Stimulated activated naive CD4-positive, alpha-beta T cell treated with Interleukin-2 at 50 U/mL for 16 hours (primary cell): ENCODE measurements at regions not wholly inside any gene's neighbourhood (a gene's known extent, or its start where the extent isn't known, plus 50 kb on each side); places are given as distances from the start of the nearest gene placed in this dataset.

Experiments used
- DNase-seq: peaks from one replicate; lab custom pipeline; 2025; lab: John Stamatoyannopoulos, UW

DNA sequence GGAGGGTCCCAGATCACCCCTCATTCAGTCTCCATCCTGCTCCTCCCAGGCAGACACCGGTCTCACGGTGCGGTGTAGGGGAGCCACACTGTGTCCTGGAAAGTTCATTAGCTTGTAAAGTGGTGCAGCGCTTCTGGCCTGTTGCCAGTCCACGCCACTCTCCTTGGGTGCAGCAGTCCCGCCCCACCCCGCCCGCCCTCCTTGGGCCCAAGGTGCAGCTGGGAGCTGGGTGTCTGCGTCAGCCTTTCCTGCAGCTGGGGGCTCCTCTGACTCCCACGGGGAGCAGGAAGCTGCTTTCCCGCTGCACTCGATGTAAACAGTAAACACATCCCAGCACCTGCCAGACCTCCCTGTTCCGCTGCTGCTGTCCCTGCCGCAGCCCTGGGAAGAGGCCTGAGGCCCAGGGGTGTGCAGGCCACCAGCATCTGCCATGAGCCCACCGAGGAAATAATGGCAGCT lies 53.8 kb upstream of the ASB18 start:
- DNase-seq: no peak

DNA sequence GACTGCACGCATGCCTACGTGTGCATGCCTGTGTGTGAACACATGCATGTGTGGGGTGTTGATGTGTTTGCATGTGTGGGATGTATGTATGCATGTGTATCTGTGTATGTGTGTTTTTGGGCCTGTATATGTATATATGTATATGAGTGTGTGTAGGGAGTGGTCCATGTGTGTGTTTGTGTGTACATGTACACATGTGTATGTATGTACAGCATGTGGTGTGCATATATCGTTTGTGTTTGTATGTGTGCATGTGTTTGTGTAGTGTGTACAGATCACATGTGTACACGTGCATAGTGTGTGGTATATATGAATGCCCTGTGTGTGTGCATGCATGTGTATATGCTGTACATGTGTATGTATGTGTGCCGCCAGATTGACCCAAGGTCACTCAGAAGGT lies 54.2 kb upstream of the ASB18 start:
- DNase-seq: no peak

DNA sequence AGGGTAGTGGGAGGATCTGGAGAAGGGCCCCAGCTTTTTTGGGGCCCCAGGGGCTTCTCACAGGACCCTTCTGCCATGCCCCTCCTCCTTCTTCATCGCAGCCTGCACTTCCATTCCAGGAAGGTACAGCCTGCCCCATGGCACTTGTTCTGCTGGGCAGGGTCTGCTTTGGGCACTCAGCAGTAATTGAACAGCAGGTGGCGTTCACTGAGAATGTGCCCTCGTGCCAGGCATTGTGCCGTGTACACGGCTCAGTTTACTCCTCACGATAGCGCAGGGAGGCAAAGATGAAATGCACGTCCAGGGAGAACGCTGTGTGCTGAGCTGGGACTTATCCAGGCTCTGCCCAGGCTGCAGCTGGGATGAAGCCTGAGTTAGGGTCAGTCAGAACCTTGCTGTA lies 54.8 kb upstream of the ASB18 start:
- no peak for DNase-seq

DNA sequence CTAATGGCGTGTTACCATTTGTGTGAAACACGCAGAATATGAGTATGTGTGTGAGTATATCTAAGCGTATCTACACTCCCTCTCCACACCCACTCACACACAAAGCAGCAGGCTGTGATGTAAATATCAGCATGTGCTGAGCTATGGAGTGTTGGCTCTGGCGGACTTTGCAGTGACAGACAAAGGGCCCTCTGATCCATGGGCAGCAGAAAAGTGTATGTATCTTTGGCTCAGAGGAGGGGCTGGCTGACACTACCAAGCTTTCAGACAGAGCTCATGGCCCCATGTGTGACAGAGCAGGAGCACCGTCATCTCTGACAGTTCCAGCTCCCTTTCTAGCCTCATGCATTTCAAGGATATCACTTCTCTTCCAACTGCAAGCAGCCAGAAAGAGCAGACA lies 57.2 kb upstream of the ASB18 start:
- no peak for DNase-seq

DNA sequence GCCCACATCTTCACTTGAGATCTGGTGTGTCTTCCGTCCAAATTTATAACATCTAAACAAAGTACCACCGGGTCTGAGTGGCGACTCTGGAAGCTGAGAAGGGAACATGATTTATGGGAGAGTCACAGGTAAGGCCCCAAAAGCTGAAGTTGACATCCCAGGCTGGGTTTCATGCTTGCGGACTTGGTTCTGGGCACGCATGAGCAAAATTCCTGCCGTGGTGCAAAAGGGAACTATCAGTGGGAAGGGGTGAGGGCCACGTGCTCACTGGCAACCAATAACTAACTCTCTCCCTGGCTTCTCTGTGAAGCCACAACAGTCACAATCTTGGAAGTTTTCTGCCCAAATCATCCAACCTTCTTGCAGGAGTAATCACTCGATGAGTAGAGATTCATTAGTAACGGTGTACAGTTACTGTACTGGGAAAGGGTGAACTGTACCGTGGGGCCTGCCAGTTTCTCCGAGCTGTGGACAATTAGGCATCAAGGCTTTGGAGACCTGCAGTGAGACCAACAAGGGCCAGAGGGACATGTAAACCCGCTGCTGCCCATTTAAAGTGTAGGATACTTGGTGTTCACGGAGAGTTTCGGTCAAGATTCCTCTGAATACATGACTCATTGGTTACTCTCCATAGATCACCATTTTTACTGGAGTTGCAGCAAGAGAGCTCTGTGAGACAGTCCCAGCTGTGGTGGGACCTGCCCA lies 69.4 kb upstream of the ASB18 start:
- no peak for DNase-seq

DNA sequence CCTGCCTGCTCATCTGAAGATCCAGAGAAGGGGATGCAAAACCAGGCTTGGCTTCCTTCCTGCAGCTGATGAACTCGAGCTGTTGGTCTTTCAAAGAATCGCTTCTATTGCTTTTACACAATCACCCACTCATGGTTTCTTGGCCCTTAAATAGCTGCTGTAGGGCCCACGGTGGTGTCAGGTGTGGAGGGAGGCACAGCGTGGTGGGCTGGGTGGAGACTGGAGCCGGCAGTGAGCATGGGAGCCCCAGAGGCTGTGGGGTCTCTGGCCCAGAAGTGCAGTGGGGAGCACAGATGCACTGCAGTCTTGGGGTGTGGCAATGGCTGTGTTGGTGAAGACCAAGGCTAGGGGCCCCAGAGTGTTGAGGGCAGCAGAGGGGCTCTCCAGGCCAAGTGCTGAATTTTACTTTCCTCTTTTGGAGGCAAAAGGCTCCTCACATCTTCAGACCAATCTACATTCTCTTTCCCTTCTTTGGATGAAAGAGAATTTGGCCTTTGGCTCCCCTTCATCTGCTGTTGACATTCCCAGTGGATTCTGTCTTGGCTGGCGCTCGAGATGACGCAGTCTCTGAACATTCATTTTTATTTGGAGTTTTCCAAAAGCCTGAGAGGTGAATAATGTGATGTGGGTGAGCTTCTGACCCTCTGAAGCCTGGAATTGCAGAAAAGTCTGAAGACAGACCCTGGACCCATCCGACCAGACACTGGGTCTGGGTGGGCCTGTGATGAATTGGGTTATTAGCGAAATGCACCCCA lies 70.1 kb upstream of the ASB18 start:
- DNase-seq: no peak

DNA sequence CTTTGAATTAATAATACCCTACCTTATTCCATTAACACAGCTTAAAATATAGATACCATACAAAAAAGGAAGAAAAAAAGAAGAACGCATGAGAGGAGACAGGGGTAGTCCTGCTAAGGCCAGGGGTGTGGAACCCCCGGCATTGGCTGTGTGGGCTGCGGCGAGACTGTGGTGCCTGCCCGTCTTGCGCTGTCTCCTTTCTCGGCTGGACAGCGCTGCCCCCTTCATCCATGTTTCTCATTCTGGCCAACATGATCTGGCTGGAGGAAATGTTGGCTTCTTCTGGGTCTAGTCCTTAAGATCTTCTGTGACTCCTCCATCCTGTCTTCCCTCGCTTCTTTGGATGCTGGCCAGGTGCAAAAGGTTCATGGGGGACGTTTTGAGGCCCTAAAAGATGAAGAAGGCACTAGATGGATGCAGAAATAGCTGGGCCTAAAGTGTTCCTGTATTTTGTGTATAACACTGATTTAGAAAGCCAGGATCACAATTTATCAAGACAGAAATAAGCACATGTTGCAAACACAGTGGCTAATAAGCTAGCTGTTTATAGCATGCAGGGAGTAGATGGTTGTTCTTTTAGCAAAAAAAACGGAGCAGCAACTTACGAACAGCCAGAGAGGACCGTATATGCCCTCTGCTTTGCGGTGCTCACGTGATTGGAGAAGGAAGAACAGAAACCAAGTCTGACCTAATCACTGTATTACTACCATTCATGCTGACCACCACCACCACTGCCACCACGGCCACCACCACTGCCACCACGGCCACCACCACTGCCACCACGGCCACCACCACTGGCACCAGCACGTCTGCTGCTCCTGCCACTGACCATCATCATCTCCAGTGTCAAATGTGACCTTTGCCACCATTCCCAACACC lies 71.7 kb upstream of the ASB18 start:
- DNase-seq: no peak

DNA sequence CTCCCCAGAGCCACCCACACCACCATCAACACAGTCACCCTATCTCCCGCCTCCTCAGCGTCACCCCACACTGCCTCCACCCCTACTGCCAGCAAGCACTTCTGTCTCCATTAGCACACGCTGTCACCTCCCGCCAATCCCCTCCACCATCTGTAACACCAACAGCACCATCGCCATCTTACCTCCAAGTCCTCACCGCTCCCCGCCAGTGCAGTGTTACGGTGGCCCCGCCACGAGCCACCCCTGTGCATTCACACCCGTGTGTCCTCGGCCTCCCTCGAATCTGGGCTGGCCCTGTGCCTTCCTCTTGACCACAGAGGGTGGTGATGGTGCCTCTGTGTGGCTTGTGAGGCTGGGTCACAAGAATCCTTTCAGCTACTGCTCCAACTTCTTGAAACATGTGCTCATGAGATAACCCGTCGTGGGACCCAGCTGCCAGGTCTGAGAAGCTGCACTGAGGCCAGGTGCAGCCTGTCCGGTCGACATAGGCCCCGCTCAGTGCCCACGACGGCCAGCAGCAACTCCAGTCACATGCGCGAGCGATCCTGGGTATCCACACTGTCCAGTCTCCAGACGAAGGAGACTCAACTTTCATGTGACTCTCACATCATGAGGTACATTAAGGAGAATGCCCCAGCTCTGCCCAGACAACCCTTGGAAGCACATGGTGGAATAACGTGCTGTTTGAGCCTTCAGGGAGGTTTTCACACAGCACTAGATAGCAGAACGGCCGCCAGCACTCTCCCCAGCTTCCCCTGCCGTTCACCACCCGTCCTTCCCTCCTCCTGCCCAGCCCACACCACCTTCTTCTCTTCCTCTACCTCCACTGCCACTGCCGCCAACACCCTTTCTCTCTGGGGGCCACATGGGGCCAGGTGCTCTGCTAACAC lies 72.6 kb upstream of the ASB18 start:
- DNase-seq: no peak

DNA sequence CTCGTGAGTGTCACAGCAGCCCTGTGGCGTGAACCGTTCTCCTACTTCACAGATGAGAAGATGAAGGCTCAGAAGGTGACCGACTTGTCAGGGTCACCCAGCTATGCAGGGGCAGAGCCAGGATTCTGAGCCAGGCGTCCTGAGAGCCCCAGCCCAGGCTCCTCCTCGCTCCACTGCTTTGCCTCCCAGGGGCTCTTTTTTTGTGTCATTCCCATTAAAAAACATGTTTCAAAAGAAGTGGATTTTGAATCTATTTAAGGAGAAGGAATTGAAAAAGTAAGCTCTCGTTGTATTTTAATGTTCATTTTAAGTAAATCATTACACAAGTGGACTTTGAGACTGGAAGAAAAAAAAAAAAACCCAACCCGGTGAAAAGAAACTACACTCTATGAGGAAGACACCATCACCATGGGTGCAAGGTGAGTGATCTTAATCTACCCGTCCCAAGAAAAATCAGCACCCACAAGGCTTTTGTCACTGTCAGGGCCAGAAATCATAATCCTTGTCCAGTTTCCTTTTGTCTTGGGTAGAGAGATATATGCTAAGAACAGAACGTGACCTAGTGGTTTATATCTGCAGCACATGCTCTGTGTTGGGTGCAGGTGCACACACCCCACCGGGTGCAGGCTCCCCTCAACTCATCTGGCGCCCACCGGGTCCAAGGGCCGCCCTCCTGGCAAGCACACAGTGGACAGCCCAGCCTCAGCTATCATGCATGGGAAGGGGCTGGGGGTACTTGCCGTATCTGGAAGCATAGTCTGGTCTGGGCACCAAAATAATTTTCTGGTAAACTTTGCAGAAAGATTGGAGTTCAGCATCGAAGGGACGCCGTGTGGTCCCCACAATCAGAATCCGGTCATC lies 73.5 kb upstream of the ASB18 start:
- DNase-seq: no peak

DNA sequence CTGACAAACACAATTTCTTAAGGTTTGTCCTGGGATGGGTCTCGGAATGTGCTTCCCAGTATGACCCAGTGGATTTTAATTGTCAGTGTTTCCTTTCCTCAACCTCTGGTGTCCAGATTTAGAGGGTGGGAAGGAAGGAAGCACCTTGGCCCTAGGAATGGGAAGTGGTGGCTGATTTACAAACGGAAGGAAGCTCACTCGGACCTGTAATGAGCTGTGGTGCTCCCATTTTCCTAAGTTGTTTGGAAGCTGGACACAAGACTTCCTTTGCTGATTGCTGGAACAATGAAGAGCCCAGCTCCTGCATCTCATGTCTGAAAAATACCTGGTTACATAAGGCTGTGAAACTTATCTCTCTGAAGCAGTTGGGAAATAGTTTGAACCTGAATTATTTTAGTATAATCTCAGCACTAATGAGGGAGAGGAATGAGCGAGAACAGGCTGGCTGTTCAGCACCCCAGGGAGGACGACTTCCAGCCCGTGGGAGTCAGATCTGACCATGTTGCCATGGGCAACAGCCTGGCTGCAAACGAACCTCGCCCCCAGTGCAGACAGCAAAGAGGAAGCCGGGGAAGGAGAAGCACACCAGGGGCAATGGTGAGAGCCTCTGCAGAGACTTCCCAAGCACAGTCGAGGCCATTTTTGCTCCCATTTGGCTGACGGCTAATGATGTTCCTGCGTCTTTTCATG lies 74.4 kb upstream of the ASB18 start:
- DNase-seq: no peak

DNA sequence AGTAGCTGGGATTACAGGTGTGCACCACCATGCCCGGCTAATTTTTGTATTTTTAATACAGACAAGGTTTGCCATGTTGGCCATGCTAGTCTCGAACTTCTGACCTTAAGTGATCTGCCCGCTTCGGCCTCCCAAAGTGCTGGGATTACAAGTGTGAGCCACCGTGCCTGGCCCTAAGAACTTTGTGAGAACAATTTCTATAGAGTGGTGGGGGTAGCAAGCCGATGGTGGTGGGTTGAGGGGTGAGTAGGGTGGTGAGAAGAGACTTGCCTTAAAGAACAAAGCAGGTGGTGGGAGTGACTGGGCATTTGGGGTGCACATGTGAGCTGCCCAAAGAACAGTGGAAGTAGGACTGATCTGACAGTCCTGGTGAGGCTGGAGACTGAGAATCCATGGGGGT lies 76.0 kb upstream of the ASB18 start:
- DNase-seq: no peak

DNA sequence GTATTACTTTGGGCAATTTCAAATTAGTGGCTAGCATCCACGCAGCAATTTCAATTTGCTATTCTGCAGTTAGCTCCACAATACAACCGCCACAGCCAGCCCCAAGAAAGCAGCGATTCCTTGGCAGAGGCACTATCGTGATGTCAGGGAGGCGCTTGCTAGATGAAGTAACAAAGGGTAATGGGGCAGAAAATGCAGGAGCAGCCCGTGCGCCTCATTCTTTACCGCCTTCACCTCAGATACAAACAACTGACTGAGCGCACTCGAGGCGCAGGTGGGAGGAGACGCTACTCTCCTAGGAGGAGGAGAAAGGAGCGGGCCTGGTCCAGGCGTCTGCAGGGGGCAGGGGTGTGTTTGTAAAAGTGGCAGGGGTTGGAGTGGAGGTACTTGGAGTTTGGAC lies 76.9 kb upstream of the ASB18 start:
- no peak for DNase-seq

DNA sequence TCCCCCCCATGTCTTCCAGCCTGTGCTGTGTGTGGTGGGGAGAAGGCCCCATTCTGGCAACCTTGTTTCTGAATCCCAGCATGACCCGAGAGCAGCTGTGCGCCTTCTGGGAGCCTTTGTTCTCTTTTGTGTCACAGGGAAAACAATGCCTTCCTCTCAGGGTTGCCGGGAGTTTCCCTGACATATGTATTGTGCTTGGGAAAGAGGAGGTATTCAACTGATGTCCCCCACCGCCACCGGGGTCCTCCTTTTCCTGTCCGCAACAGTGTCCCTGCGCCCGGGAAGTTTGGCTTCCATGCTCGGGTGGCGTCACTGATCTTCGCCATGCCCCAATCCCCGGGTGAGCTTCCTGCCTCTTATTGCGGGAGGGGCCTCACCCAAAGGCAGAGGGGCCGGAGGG lies 77.5 kb upstream of the ASB18 start:
- no peak for DNase-seq

DNA sequence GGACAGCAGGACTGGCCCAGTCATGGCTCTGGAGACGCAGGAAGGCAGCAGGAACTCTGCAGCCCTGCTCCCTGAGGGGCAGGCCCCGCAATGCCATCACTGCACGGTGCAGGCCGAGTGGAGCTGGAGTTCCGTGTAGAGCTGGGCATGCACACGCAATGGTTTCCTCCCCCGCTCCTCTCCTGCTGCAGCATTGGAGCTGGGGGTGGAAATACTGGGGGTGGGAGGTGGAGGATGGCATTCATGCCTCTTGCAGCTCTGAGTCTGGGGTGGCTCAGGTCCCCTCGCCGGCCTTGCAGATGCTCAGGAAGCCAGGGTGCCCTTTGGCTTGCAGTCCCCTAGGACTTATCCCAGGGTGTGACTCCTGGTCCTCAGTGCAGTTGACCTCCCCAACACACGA lies 78.3 kb upstream of the ASB18 start:
- no peak for DNase-seq

DNA sequence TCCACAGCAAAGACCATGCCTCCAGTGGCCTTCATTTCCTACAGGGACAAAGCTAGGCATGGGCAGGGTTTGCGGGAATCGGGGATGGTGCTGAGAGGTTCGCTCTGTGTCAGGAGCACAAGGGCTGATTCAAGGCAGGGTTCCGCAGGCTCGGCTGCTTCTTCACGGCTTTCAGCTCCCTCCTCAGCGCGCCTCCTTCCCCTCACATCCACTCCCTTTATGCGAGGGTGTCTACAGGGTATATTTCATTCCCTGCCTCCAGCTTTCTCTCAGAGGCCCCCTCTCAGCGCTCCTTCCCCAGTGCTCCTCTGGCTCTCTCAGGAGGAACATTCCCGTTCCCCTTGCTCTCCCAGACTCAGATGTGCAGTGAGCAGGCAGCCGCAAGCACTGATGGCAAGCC lies 78.7 kb upstream of the ASB18 start:
- no peak for DNase-seq

DNA sequence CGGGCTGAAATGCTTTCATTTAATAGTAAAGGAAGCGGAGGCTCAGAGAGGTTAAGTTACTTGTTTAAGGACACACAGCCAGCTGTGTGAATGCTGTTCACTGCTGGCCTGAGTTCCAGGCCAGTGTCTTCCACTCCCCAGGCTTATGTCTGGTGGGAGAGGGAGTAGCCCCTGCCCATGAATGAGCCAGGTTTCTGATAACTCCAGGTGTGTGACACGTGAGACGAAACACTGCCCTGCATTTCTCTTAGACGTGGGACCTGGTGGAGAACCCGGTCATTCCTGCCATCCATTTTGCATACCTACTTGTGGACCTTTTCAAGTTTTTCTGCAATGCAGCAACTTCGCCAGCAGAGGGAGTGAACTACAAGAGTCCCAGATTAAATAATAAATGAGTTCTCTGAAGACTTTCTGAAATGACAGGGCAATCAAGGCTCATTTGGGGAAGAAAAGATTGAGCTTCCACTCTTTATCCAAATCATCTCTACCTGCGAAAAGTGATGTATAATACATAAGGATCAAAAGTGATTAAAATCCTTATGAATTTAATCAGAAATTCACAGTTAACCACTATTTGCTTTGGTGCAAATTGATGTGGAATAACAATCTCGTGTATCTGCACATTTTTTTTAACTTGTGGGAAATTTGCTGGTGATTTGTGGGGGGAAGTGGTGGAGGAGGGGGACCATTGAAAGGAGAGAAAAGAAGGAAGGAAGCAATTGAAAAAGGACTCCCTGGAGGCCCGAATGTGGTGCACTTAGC lies 79.4 kb upstream of the ASB18 start:
- no peak for DNase-seq

DNA sequence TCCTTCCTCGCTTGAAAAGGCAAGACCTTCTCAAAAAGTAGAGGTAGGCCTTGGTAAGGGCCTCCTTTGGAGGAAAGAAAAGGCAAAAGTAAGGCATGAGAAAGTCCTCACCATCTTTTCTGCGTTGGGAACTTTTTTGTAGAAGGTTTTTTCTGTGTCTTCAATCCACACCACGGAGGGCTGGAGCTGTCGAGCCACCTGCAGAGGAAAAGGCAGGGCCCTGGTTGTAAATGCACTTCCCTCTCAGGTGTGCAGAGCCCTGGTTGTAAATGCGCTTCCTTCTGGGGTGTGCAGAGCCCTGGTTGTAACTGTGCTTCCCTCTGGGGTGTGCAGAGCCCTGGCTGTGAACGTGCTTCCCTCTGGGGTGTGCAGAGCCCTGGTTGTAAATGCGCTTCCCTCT lies 80.2 kb upstream of the ASB18 start:
- no peak for DNase-seq

DNA sequence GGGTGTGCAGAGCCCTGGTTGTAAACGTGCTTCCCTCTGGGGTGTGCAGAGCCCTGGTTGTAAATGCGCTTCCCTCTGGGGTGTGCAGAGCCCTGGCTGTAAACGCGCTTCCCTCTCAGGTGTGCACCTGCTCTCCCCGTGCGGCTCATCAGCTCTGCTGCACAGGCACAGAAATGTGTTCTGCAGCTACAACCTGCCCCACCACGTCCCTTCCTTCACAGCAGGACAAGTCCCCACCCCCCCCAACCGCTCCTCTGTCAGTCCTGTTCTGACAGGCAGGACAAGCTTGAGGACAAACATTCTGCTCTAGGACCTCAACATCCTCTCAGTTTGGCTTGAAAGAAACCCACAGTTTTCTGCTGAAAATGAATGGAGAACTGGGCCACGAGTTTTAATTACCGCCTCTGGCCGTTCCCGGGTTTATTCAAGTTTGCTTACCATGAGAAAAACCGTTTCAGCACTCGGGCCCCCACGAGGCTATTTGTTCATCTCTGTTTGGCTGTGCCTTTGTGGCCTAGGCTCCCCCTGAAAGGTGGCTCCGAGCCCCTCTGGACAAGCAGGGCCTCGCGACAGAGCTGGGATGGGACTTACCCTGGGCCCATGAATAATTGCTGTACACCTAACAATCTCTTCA lies 81.0 kb upstream of the ASB18 start:
- DNase-seq: no peak

DNA sequence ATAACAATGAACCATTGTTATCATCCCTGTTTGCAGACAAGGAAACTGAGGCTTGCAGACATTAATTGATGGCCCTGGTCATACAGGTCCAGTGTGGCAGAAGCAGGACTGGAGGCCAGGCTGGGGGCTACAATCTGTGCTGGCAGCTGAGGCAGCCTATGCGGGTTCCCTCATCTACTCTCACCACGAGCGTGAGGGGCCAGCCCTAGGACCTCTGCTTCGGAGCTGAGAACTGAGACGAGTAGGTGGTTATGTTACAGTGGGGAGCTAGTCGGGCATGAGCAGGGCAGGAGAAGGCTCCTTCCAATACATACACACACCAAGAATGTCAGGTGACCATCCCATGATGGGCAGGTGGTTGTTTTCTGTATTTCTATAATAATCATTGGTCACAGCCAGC lies 82.2 kb upstream of the ASB18 start:
- no peak for DNase-seq
